ENCODE measurements at regions not wholly inside any gene's neighbourhood (a gene's known extent, or its start where the extent isn't known, plus 50 kb on each side); places are given as distances from the start of the nearest gene placed in this dataset.
"Not testable (repeated sequence)": the region's sequence is repeated elsewhere in the genome, so short reads cannot be mapped to it uniquely, and the experiment has no call there.

- DNase-seq: no peak
These were observed 135.1 kb upstream of the RAB4A start for GRCh38 chr1:229135773-229136172.

GRCh38 chr1:229136822-229137221, 134.1 kb upstream of the RAB4A start:
- DNase-seq: no peak

- DNase-seq: no peak
These were observed 133.6 kb upstream of the RAB4A start for GRCh38 chr1:229137271-229137670.

- DNase-seq: no peak
These were observed 132.9 kb upstream of the RAB4A start for GRCh38 chr1:229138058-229138457.

- DNase-seq: no peak
These were observed 131.4 kb upstream of the RAB4A start for GRCh38 chr1:229139331-229140118.

- DNase-seq: no peak
These were observed 130.9 kb upstream of the RAB4A start for GRCh38 chr1:229140119-229140396.

GRCh38 chr1:229141271-229141670, 129.6 kb upstream of the RAB4A start:
- DNase-seq: no peak

- no peak for DNase-seq
These were observed 129.1 kb upstream of the RAB4A start for GRCh38 chr1:229141689-229142377.

GRCh38 chr1:229142471-229142870, 128.4 kb upstream of the RAB4A start:
- no peak for DNase-seq

GRCh38 chr1:229146647-229147046, 124.3 kb upstream of the RAB4A start:
- no peak for DNase-seq

GRCh38 chr1:229147072-229147471, 123.8 kb upstream of the RAB4A start:
- no peak for DNase-seq

GRCh38 chr1:229148041-229148671, 122.8 kb upstream of the RAB4A start:
- no peak for DNase-seq

GRCh38 chr1:229148743-229149142, 122.2 kb upstream of the RAB4A start:
- no peak for DNase-seq

GRCh38 chr1:229149435-229149834, 121.5 kb upstream of the RAB4A start:
- no peak for DNase-seq

GRCh38 chr1:229150518-229150917, 120.4 kb upstream of the RAB4A start:
- no peak for DNase-seq

GRCh38 chr1:229151412-229151811, 119.5 kb upstream of the RAB4A start:
- not testable (repeated sequence) for DNase-seq

GRCh38 chr1:229152311-229152710, 118.6 kb upstream of the RAB4A start:
- DNase-seq: no peak

GRCh38 chr1:229153955-229154548, 116.9 kb upstream of the RAB4A start:
- no peak for DNase-seq

GRCh38 chr1:229154811-229155210, 116.1 kb upstream of the RAB4A start:
- no peak for DNase-seq

- DNase-seq: no peak
These were observed 115.4 kb upstream of the RAB4A start for GRCh38 chr1:229155472-229155871.

GRCh38 chr1:229156872-229157271, 114.0 kb upstream of the RAB4A start:
- no peak for DNase-seq

GRCh38 chr1:229157480-229157879, 113.4 kb upstream of the RAB4A start:
- DNase-seq: no peak

- DNase-seq: no peak
These were observed 112.5 kb upstream of the RAB4A start for GRCh38 chr1:229158341-229158921.
